ENCODE measurements at regions not wholly inside any gene's neighbourhood (a gene's known extent, or its start where the extent isn't known, plus 50 kb on each side); places are given as distances from the start of the nearest gene placed in this dataset.

DNA sequence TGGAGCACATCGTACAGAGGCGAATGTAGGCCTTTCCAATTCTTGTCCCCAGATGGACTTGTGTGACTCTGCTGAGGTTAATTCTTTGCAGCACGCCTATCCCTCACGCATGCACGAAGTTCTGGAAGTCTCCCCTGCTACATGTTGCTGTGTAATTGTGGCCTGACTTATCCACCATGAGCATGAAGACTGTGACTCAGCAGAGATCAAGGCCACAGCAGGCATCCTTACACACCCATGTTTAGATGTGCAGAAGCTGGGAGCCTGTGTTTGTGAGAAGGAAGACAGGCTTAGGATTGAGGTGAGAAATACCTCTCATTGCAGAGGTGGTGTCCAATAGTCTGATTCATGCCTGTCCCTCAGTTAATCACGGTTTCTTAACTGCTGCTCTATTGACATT is 135.6 kb downstream of the ICE1 start:
- TF ChIP-seq, protein P1, sequence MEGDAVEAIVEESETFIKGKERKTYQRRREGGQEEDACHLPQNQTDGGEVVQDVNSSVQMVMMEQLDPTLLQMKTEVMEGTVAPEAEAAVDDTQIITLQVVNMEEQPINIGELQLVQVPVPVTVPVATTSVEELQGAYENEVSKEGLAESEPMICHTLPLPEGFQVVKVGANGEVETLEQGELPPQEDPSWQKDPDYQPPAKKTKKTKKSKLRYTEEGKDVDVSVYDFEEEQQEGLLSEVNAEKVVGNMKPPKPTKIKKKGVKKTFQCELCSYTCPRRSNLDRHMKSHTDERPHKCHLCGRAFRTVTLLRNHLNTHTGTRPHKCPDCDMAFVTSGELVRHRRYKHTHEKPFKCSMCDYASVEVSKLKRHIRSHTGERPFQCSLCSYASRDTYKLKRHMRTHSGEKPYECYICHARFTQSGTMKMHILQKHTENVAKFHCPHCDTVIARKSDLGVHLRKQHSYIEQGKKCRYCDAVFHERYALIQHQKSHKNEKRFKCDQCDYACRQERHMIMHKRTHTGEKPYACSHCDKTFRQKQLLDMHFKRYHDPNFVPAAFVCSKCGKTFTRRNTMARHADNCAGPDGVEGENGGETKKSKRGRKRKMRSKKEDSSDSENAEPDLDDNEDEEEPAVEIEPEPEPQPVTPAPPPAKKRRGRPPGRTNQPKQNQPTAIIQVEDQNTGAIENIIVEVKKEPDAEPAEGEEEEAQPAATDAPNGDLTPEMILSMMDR (conservative IDR thresholded peaks at IDR 0.05), result no peak
- TF ChIP-seq ZFX (IDR thresholded peaks at IDR 0.05), result no peak
